Erythroblast (primary cell): ENCODE measurements at regions not wholly inside any gene's neighbourhood (a gene's known extent, or its start where the extent isn't known, plus 50 kb on each side); places are given as distances from the start of the nearest gene placed in this dataset.

ENCODE experiments used
- DNase-seq, 2 experiments: peaks; one replicate each; lab custom pipeline; 2025; lab: John Stamatoyannopoulos, UW
- GATA1 ChIP-seq: IDR thresholded peaks from 2 replicates; pipeline ENCODE4 v1.6.1; 2011; ENCODE audit warnings: low read depth, mild to moderate bottlenecking, control low read depth, low read length, moderate library complexity
- POLR2A ChIP-seq: IDR thresholded peaks from 2 replicates; pipeline ENCODE4 v1.6.1; 2011; ENCODE audit warnings: mild to moderate bottlenecking, low read length

DNA sequence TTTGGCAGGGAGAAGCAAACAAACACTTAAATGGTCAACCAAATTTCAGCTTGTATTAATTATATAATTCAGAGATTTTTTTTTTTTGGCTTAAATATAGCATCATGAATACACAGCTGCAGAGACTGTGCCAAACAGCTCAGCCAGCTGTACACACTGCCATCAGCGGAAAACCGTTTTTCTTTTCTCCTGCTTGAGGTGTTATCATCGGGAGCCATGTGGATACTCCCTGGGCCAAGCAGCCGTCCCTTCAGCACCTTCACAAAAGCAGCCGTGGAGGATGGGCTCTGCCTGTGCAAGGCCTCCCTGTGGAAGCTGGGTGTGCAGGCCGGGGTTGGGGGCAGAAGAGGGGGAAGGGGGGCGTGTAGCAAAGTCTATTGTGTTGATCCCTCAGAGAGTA lies 85.0 kb downstream of the NUF2 start:
- TF ChIP-seq POLR2A: no peak
- no peak for TF ChIP-seq GATA1
- no peak for DNase-seq

GRCh38 chr1:163408262-163408661 lies 86.5 kb downstream of the NUF2 start:
- DNase-seq: no peak
- no peak for TF ChIP-seq GATA1
- no peak for TF ChIP-seq POLR2A

GRCh38 chr1:163410073-163410999 lies 88.6 kb downstream of the NUF2 start:
- TF ChIP-seq POLR2A (no peak), GATA1 (no peak)
- peak; percentile 46 to 70 for DNase-seq

DNA sequence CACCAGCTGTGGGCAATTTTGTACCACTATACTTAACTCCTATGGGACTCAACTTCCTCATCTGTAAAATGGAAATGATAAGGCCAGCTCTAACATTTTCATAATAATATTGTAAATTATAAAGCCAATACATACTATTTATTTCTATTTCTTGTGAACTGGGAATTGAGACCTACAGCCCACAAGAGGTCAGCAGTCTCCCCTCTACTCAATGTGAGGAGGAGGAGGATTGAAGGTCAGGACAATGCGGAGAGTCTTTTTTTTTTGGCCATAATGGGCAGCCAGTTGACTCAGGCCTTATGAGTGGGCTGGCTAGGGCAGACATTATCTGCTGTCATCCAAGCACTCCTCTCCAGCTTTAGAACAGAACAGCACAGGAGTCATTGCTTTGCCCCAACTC lies 90.5 kb downstream of the NUF2 start:
- DNase-seq: no peak
- TF ChIP-seq POLR2A: no peak
- TF ChIP-seq GATA1: no peak

- TF ChIP-seq POLR2A (no peak), GATA1 (no peak)
Observed at GRCh38 chr1:163414778-163415177, 93.0 kb downstream of the NUF2 start.

DNA sequence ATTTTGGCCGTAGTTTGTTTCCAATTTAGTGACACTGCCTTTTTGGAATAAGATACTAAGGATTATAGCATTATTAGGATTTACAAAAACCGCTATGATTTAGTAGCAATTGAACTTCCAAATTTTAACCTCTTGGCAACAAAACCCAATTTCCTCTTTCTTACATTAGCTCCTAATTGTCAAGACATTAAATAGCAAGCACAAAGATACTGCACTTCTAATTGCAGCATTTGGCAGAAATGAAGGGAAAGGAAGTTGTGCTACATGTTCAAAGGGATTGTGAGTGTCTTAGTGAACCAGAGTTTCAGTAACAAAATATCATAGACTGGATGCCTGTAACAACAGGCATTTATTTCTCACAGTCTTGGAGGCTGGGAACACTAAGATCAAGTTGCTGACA lies 99.9 kb downstream of the NUF2 start:
- no peak for DNase-seq
- TF ChIP-seq POLR2A: no peak
- no peak for TF ChIP-seq GATA1

More at GRCh38 chr1:163414778-163415177, 93.0 kb downstream of the NUF2 start:
- DNase-seq: no peak

DNA sequence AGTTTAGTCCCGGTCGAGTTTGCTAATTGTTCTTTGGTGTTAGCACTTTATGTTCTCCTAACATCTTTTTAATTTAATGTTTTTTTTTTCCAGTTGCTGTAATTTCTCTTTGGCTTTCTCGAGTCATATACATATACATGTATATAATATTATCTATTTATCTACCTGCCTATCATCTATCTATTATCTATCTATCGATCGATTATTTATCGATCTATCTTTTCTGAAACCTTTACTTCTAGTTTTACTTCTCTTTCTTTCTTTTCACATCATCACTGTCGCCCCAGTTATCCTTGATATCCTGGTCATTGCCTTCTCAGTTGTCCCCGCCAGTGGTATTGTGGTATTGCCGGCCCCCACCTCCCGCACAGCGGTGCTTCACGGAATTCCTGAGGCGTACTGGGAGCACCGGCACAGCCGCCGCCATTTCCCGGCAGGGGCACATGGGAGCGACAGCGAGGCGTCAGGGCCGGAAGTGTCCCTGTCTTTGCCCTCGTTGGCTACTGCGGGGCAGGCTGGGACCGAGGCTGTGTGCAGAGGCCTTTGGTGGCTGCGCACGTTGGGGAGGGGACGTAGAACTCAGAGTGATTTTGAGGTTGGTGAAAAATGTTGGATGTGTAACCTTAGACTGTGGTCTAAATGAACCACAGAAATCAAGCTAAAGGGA lies 101.1 kb downstream of the NUF2 start:
- no peak for DNase-seq
- TF ChIP-seq GATA1 (no peak), POLR2A (no peak)

DNA sequence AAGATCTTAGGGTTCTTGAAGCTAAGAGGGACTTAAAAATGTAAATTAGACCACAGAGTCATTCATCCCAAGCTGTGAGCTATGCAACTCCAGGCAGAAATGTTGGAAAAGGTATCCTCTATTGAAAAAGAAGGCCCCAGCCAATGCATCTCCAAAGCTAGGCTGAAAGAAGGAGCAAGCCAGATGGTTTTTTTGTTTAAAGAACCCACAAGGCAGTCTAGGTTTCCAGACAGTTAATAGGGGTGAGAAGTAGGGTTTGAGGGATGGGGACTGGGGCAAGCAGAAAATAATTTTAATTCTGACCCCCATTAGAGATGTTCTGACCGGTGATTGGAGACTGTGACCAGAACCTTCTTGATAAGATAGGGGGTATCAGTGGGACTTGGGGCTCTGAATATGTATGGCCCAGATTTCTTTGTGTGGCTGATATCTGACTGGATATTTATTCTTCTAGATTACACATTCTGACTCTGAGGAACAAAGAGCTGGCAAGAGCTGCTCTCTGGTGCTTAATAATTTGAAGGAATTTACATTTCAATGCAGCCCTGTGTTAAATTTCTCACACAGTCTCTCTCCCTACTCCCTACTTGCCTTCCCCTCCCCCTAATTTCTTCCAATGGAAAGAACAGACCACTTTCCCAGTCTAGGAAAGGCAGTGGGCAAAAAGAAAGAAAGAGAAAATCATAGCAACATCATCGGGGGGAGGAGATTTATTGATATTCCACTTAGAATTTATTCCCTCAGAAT lies 104.9 kb downstream of the NUF2 start:
- no peak for DNase-seq
- TF ChIP-seq POLR2A (no peak), GATA1 (no peak)

- TF ChIP-seq GATA1: no peak
- no peak for TF ChIP-seq POLR2A
- DNase-seq: no peak
Observed at GRCh38 chr1:163427279-163427678, 105.5 kb downstream of the NUF2 start.

- no peak for TF ChIP-seq POLR2A
- no peak for TF ChIP-seq GATA1
- DNase-seq: no peak
Observed at GRCh38 chr1:163436140-163436812, 114.5 kb downstream of the NUF2 start.

DNA sequence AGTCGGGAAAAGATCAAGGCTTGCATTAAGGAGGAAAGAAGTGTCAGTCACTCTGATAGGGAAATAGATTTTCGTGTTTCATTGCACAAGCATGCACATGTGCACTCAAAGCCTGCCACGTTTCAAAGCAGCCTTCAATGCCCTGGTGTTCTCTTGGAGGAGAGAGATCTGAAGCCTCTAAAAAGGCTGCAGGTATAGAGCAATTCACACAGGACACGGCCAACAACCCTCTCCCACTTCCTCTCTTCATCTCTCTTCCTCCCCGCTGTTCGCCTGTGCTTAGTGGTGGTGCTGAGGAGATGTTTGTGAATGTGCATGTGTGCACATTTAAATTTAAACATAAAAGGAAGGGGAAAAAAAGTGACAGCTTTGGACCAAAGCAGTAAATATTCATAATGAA lies 117.7 kb downstream of the NUF2 start:
- TF ChIP-seq POLR2A (no peak), GATA1 (no peak)
- DNase-seq: no peak

DNA sequence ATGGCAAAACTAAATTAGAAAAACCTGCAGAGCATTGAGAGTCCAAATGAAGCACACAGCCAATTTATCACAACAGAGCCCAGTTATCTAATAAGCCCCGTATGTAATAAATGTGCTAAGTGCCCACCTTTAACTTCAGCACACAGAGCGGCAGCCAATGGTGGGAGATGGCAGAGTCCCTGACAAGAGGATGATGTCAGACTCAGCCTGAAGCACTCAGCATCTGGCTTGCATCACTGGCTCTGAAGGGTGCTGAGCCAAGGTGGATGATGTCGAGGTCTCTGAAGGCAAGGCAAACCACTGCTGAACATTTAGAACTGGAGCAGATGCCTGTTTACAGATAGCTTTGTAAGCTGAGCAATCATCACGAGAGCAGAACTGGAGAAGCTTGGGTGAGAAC lies 118.3 kb downstream of the NUF2 start:
- no peak for DNase-seq
- TF ChIP-seq GATA1 (no peak), POLR2A (no peak)

DNA sequence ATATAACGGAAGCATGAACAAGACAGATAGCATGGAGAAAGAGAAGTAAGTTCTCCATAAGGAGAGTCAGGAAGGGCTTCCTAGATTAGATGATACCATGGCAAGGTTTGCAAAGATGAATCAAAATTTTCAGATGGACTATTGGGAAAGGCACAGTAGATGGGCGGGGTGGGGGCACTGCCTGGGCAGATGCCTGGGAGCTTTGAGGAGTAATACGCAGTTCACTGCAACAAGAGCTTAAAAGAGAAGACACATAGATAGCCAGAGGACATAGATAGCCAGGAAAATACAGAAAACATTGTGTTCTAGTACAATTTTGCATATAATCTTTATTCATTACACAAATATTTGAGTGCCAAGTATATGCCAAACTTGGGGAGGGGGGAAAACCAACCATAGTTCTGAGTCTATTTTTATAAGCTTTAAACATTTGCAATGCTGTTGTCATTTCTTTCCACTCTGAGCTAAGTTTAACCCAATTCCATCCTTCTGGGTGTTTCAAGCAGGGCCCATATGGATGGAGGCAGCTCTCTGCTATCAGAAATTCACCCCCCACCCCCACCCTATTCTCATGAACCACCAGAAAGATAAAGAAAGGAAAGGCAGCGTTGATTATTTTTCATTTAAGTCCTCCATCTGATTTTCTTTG lies 120.6 kb downstream of the NUF2 start:
- DNase-seq: no peak
- TF ChIP-seq POLR2A (no peak), GATA1 (no peak)

GRCh38 chr1:163442895-163443294 lies 121.1 kb downstream of the NUF2 start:
- no peak for DNase-seq
- TF ChIP-seq GATA1 (no peak), POLR2A (no peak)
